ENCODE measurements at regions not wholly inside any gene's neighbourhood (a gene's known extent, or its start where the extent isn't known, plus 50 kb on each side); places are given as distances from the start of the nearest gene placed in this dataset.

GRCh38 chr6:170007468-170008293 lies 256.3 kb downstream of the ERMARD start:
- Mint-ChIP-seq H3K36me3 (peaks cover 0 to 7% (median 4%) of the 10 kb centered on the region in 5 donors), H3K27ac (peak overlapping the region in 1 of 9 donors; percentile 18), H3K9me3 (peaks cover 2 to 30% (median 14%) of the 10 kb centered on the region in 11 donors), H3K27me3 (peaks cover 0 to 20% (median 4%) of the 10 kb centered on the region in 5 donors), H3K4me1 (peaks cover 0 to 5% (median 0%) of the 10 kb centered on the region in 7 donors), H3K4me3 (no peak overlapping the region)
- DNase-seq: no peak
- Histone ChIP-seq H3K4me1 (ENCODE audit: control insufficient read depth in 2 of 2, insufficient read depth in 2 of 2, low read length in 2 of 2) (no peaks in the 10 kb centered on the region), H3K36me3 (ENCODE audit: control insufficient read depth in 2 of 3, insufficient read depth in 3 of 3, low read length in 3 of 3) (no peaks in the 10 kb centered on the region), H3K4me3 (ENCODE audit: low read length) (no peak overlapping the region), H3K9me3 (ENCODE audit: control insufficient read depth in 2 of 3, low read length in 3 of 3) (peaks cover 0 to 19% (median 0%) of the 10 kb centered on the region in 3 experiments), H3K27ac (ENCODE audit: low read depth, low read length) (no peak overlapping the region), H3K27me3 (ENCODE audit: control insufficient read depth in 2 of 2, insufficient read depth in 2 of 2, low read length in 2 of 2) (no peaks in the 10 kb centered on the region)
- no peak for ATAC-seq
- ChIA-PET CTCF (no interaction called here), POLR2A (no interaction called here)
- intact Hi-C loops (cut with micrococcal nuclease): no loop called here

- Mint-ChIP-seq H3K4me1 (peaks cover 0 to 5% (median 0%) of the 10 kb centered on the region in 7 donors), H3K27me3 (peaks cover 0 to 16% (median 4%) of the 10 kb centered on the region in 5 donors), H3K9me3 (peaks cover 2 to 37% (median 20%) of the 10 kb centered on the region in 11 donors), H3K4me3 (no peak overlapping the region), H3K36me3 (peaks cover 0 to 12% (median 4%) of the 10 kb centered on the region in 5 donors), H3K27ac (peak overlapping the region in 1 of 9 donors; percentile 29)
- CTCF ChIA-PET: no interaction called here
- no peak for ATAC-seq
- POLR2A ChIA-PET: no interaction called here
- Histone ChIP-seq H3K27ac (ENCODE audit: low read depth, low read length) (no peak overlapping the region), H3K9me3 (ENCODE audit: control insufficient read depth in 2 of 3, low read length in 3 of 3) (peaks cover 0 to 19% (median 0%) of the 10 kb centered on the region in 3 experiments), H3K4me3 (ENCODE audit: low read length) (no peak overlapping the region), H3K4me1 (ENCODE audit: control insufficient read depth in 2 of 2, insufficient read depth in 2 of 2, low read length in 2 of 2) (no peaks in the 10 kb centered on the region), H3K36me3 (ENCODE audit: control insufficient read depth in 2 of 3, insufficient read depth in 3 of 3, low read length in 3 of 3) (no peaks in the 10 kb centered on the region), H3K27me3 (ENCODE audit: control insufficient read depth in 2 of 2, insufficient read depth in 2 of 2, low read length in 2 of 2) (no peaks in the 10 kb centered on the region)
- no peak for DNase-seq
- intact Hi-C loops (cut with micrococcal nuclease): no loop called here
Observed at GRCh38 chr6:170006900-170007467, 255.6 kb downstream of the ERMARD start.

- Mint-ChIP-seq H3K27me3 (peaks cover 0 to 11% (median 0%) of the 10 kb centered on the region in 5 donors), H3K9me3 (peaks cover 2 to 44% (median 19%) of the 10 kb centered on the region in 11 donors), H3K4me3 (no peak overlapping the region), H3K36me3 (peaks cover 0 to 12% (median 4%) of the 10 kb centered on the region in 5 donors), H3K27ac (no peak overlapping the region), H3K4me1 (peaks cover 0 to 5% (median 0%) of the 10 kb centered on the region in 7 donors)
- H3K4me1 ChIP-seq (ENCODE audit: control insufficient read depth in 2 of 2, insufficient read depth in 2 of 2, low read length in 2 of 2): no peaks in the 10 kb centered on the region
- no peaks in the 10 kb centered on the region for H3K36me3 ChIP-seq (ENCODE audit: control insufficient read depth in 2 of 3, insufficient read depth in 3 of 3, low read length in 3 of 3)
- POLR2A ChIA-PET: no interaction called here
- intact Hi-C loops (cut with micrococcal nuclease): no loop called here
- no peak overlapping the region for H3K4me3 ChIP-seq (ENCODE audit: low read length)
- ATAC-seq (no peak), DNase-seq (no peak)
- peaks cover 0 to 19% (median 0%) of the 10 kb centered on the region in 3 experiments for H3K9me3 ChIP-seq (ENCODE audit: control insufficient read depth in 2 of 3, low read length in 3 of 3)
- CTCF ChIA-PET: no interaction called here
- H3K27me3 ChIP-seq (ENCODE audit: control insufficient read depth in 2 of 2, insufficient read depth in 2 of 2, low read length in 2 of 2): no peaks in the 10 kb centered on the region
- no peak overlapping the region for H3K27ac ChIP-seq (ENCODE audit: low read depth, low read length)
Observed at GRCh38 chr6:170006071-170006899, 254.9 kb downstream of the ERMARD start.

- Histone ChIP-seq H3K27me3 (ENCODE audit: control insufficient read depth in 2 of 2, insufficient read depth in 2 of 2, low read length in 2 of 2) (no peaks in the 10 kb centered on the region), H3K4me3 (ENCODE audit: low read length) (no peak overlapping the region)
- intact Hi-C loops (cut with micrococcal nuclease): no loop called here
Observed at GRCh38 chr6:170005665-170006064, 254.2 kb downstream of the ERMARD start.

GRCh38 chr6:170004585-170005210 lies 253.3 kb downstream of the ERMARD start:
- Histone ChIP-seq H3K9me3 (ENCODE audit: control insufficient read depth in 2 of 3, low read length in 3 of 3) (peaks cover 0 to 19% (median 0%) of the 10 kb centered on the region in 3 experiments), H3K27ac (ENCODE audit: low read depth, low read length) (no peak overlapping the region), H3K27me3 (ENCODE audit: control insufficient read depth in 2 of 2, insufficient read depth in 2 of 2, low read length in 2 of 2) (no peaks in the 10 kb centered on the region), H3K36me3 (ENCODE audit: control insufficient read depth in 2 of 3, insufficient read depth in 3 of 3, low read length in 3 of 3) (no peaks in the 10 kb centered on the region), H3K4me3 (ENCODE audit: low read length) (no peak overlapping the region), H3K4me1 (ENCODE audit: control insufficient read depth in 2 of 2, insufficient read depth in 2 of 2, low read length in 2 of 2) (no peaks in the 10 kb centered on the region)
- Mint-ChIP-seq H3K4me3 (no peak overlapping the region), H3K27me3 (peaks cover 0 to 3% (median 0%) of the 10 kb centered on the region in 5 donors), H3K36me3 (peaks cover 0 to 12% (median 4%) of the 10 kb centered on the region in 5 donors), H3K9me3 (peaks cover 2 to 52% (median 20%) of the 10 kb centered on the region in 11 donors), H3K4me1 (peaks cover 0 to 5% (median 0%) of the 10 kb centered on the region in 7 donors), H3K27ac (no peak overlapping the region)
- ChIA-PET POLR2A (no interaction called here), CTCF (no interaction called here)
- ATAC-seq (no peak), DNase-seq (no peak)
- intact Hi-C loops (cut with micrococcal nuclease): no loop called here

More at GRCh38 chr6:170005665-170006064, 254.2 kb downstream of the ERMARD start:
- DNase-seq (no peak), ATAC-seq (peak; percentile 45)
- CTCF ChIA-PET: no interaction called here
- H3K27ac ChIP-seq (ENCODE audit: low read depth, low read length): no peak overlapping the region
- Mint-ChIP-seq H3K9me3 (peaks cover 2 to 50% (median 20%) of the 10 kb centered on the region in 11 donors), H3K36me3 (peaks cover 0 to 12% (median 4%) of the 10 kb centered on the region in 5 donors), H3K27me3 (peaks cover 0 to 9% (median 0%) of the 10 kb centered on the region in 5 donors), H3K4me1 (peaks cover 0 to 5% (median 0%) of the 10 kb centered on the region in 7 donors), H3K4me3 (no peak overlapping the region), H3K27ac (no peak overlapping the region)
- no peaks in the 10 kb centered on the region for H3K36me3 ChIP-seq (ENCODE audit: control insufficient read depth in 2 of 3, insufficient read depth in 3 of 3, low read length in 3 of 3)
- peaks cover 0 to 19% (median 0%) of the 10 kb centered on the region in 3 experiments for H3K9me3 ChIP-seq (ENCODE audit: control insufficient read depth in 2 of 3, low read length in 3 of 3)
- no peaks in the 10 kb centered on the region for H3K4me1 ChIP-seq (ENCODE audit: control insufficient read depth in 2 of 2, insufficient read depth in 2 of 2, low read length in 2 of 2)
- POLR2A ChIA-PET: no interaction called here

- DNase-seq: no peak
- CTCF ChIA-PET: no interaction called here
- Mint-ChIP-seq H3K4me1 (peaks cover 0 to 5% (median 0%) of the 10 kb centered on the region in 7 donors), H3K27me3 (no peaks in the 10 kb centered on the region), H3K36me3 (peaks cover 0 to 12% (median 4%) of the 10 kb centered on the region in 5 donors), H3K4me3 (no peak overlapping the region), H3K27ac (no peak overlapping the region), H3K9me3 (peaks cover 2 to 52% (median 20%) of the 10 kb centered on the region in 11 donors)
- intact Hi-C loops (cut with micrococcal nuclease): no loop called here
- Histone ChIP-seq H3K27ac (ENCODE audit: low read depth, low read length) (no peak overlapping the region), H3K9me3 (ENCODE audit: control insufficient read depth in 2 of 3, low read length in 3 of 3) (peaks cover 0 to 19% (median 0%) of the 10 kb centered on the region in 3 experiments), H3K36me3 (ENCODE audit: control insufficient read depth in 2 of 3, insufficient read depth in 3 of 3, low read length in 3 of 3) (no peaks in the 10 kb centered on the region), H3K27me3 (ENCODE audit: control insufficient read depth in 2 of 2, insufficient read depth in 2 of 2, low read length in 2 of 2) (no peaks in the 10 kb centered on the region), H3K4me3 (ENCODE audit: low read length) (no peak overlapping the region), H3K4me1 (ENCODE audit: control insufficient read depth in 2 of 2, insufficient read depth in 2 of 2, low read length in 2 of 2) (no peaks in the 10 kb centered on the region)
- POLR2A ChIA-PET: no interaction called here
- ATAC-seq: no peak
Observed at GRCh38 chr6:170003451-170004160, 252.2 kb downstream of the ERMARD start.

All from naive thymus-derived CD4-positive, alpha-beta T cell (primary cell).